ENCODE measurements at regions not wholly inside any gene's neighbourhood (a gene's known extent, or its start where the extent isn't known, plus 50 kb on each side); places are given as distances from the start of the nearest gene placed in this dataset.

DNA sequence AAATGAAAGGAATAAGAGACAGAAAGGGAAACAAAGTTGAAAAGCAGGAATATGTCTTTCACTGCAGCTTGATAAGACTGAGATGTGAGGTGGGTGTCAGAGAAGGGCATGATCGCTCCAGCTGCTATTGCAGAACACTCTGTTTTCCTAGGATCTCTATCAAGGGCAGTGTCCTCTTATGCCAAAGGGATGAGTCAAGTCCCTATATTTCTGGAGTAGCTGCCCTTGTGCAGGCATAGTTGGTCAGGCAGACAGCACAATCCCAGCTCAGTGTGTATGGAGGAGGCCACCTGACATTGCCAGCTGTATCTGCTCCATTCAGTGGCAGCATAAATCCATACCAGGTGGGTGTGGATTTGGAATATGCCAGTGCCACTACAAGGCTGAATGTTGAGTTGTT is 101.6 kb downstream of the DAD1 start:
- no peak for DNase-seq
- intact Hi-C loops (cut with DNase I; ENCODE audit: low total_unique reads) = no loop called here
- H3K4me3 ChIP-seq = no peak overlapping the region
- no peak for TF ChIP-seq POLR2A (IDR thresholded peaks at IDR 0.05)
- TF ChIP-seq CTCF (IDR thresholded peaks at IDR 0.05) = no peak
- no peak for TF ChIP-seq EP300 (IDR thresholded peaks at IDR 0.05)
- no peak for TF ChIP-seq POLR2AphosphoS5 (IDR thresholded peaks at IDR 0.05)
- H3K36me3 ChIP-seq = no peaks in the 10 kb centered on the region
- 90 to 100% (median 95%) methylated on average over 1 of the region's 1 CpG for WGBS, 5 donors
- no peaks in the 10 kb centered on the region for H3K27me3 ChIP-seq
- peaks cover 0 to 18% (median 7%) of the 10 kb centered on the region in 4 donors for H3K4me1 ChIP-seq
- no peak overlapping the region for H3K27ac ChIP-seq
- no peaks in the 10 kb centered on the region for H3K9me3 ChIP-seq

DNA sequence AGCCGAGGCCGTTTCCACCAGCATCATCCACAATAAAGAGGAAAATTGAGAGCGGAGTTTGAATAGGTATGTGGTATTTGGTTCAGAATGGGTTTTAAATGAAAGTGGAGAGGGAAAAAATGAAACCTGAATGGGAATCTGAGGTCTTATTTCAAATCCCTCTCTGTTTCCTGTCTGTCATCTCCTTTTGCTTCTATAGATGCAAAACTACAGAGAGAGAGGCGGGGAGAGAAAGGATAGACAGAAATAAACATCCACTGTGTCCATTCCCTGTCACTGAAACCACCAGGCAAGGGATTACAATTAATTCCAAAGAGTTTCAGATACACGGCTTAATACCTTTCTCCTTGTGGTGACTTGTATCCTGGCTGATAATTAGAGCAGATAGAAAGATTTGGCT is 102.3 kb downstream of the DAD1 start:
- no peak overlapping the region for H3K27ac ChIP-seq
- H3K27me3 ChIP-seq = no peaks in the 10 kb centered on the region
- DNase-seq = no peak
- no peaks in the 10 kb centered on the region for H3K36me3 ChIP-seq
- TF ChIP-seq POLR2AphosphoS5 (IDR thresholded peaks at IDR 0.05) = no peak
- TF ChIP-seq CTCF (IDR thresholded peaks at IDR 0.05) = no peak
- no peak for TF ChIP-seq POLR2A (IDR thresholded peaks at IDR 0.05)
- no peak for TF ChIP-seq EP300 (IDR thresholded peaks at IDR 0.05)
- 82 to 94% (median 89%) methylated on average over 5 of the region's 5 CpGs for WGBS, 5 donors
- peaks cover 0 to 19% (median 10%) of the 10 kb centered on the region in 4 donors for H3K4me1 ChIP-seq
- intact Hi-C loops (cut with DNase I; ENCODE audit: low total_unique reads) = no loop called here
- no peak overlapping the region for H3K4me3 ChIP-seq
- H3K9me3 ChIP-seq = no peaks in the 10 kb centered on the region

DNA sequence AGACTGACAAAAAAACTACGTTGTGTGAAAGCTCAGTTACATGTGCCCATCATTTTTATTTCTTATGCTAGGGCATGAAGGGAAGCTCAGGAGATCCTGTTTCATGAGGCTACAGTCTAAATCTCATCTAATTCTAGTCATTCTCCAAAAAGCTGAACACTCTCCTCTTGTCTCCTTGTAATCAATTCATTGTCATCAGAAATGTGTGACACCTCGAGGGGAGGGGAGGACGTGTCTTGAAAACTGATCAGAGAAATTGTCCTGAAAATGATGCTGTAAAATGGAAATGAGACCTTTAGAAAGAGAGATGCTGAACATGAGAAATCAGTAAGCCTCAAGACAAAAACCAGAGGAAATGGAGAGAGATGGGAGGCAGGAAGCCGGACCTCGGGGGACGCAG is 103.4 kb downstream of the DAD1 start:
- H3K4me1 ChIP-seq = peaks cover 5 to 27% (median 14%) of the 10 kb centered on the region in 4 donors
- TF ChIP-seq POLR2A (IDR thresholded peaks at IDR 0.05) (no peak), EP300 (IDR thresholded peaks at IDR 0.05) (no peak), CTCF (IDR thresholded peaks at IDR 0.05) (no peak), POLR2AphosphoS5 (IDR thresholded peaks at IDR 0.05) (no peak)
- no peaks in the 10 kb centered on the region for H3K9me3 ChIP-seq
- H3K4me3 ChIP-seq = no peak overlapping the region
- no peak overlapping the region for H3K27ac ChIP-seq
- intact Hi-C loops (cut with DNase I; ENCODE audit: low total_unique reads) = no loop called here
- no peak for DNase-seq
- H3K27me3 ChIP-seq = no peaks in the 10 kb centered on the region
- H3K36me3 ChIP-seq = no peaks in the 10 kb centered on the region
- WGBS, 5 donors = 78 to 89% (median 82%) methylated on average over 6 of the region's 6 CpGs

GRCh38 chr14:22485178-22485577 is 103.8 kb downstream of the DAD1 start:
- no peaks in the 10 kb centered on the region for H3K36me3 ChIP-seq
- no peak overlapping the region for H3K27ac ChIP-seq
- H3K4me3 ChIP-seq = no peak overlapping the region
- intact Hi-C loops (cut with DNase I; ENCODE audit: low total_unique reads) = no loop called here
- no peak for TF ChIP-seq POLR2A (IDR thresholded peaks at IDR 0.05)
- no peak for TF ChIP-seq EP300 (IDR thresholded peaks at IDR 0.05)
- TF ChIP-seq POLR2AphosphoS5 (IDR thresholded peaks at IDR 0.05) = no peak
- no peak for TF ChIP-seq CTCF (IDR thresholded peaks at IDR 0.05)
- no peaks in the 10 kb centered on the region for H3K27me3 ChIP-seq
- 27 to 78% (median 42%) methylated on average over 1 of the region's 1 CpG for WGBS, 5 donors
- peaks cover 7 to 27% (median 14%) of the 10 kb centered on the region in 4 donors for H3K4me1 ChIP-seq
- H3K9me3 ChIP-seq = no peaks in the 10 kb centered on the region
- DNase-seq = no peak
